Transverse colon (tissue), 4 donors: ENCODE measurements at regions not wholly inside any gene's neighbourhood (a gene's known extent, or its start where the extent isn't known, plus 50 kb on each side); places are given as distances from the start of the nearest gene placed in this dataset.

ENCODE experiments used
- DNase-seq: peaks from one replicate; pipeline ENCODE4 v3.0.0-alpha.2; 2019
- H3K27ac ChIP-seq, 4 donors: fragments of 200-600 bp; sonication (generic); 2 replicates each; pipeline ENCODE4 v1.5.1; 2016 to 2018; ENCODE audit warnings: inconsistent platforms in 4 of 4
- H3K27me3 ChIP-seq: fragments of 200-600 bp; sonication (generic); 2 replicates; pipeline ENCODE4 v1.5.1; 2017; ENCODE audit warnings: inconsistent platforms
- H3K36me3 ChIP-seq, 4 donors: fragments of 200-600 bp; sonication (generic); 2 replicates each; pipeline ENCODE4 v1.5.1; 2017 to 2019; ENCODE audit warnings: inconsistent platforms in 4 of 4
- H3K4me1 ChIP-seq, 4 donors: fragments of 200-600 bp; sonication (generic); 2 replicates each; pipeline ENCODE4 v1.5.1; 2017 to 2020; ENCODE audit warnings: inconsistent platforms in 4 of 4
- H3K4me3 ChIP-seq, 4 donors: fragments of 200-600 bp; sonication (generic); 1 replicate in 1 of 4; 2 replicates in 3 of 4; pipeline versions ENCODE4 v1.5.1 to v1.6.1; 2017 to 2019; ENCODE audit warnings: inconsistent platforms in 4 of 4
- H3K9me3 ChIP-seq, 2 donors: fragments of 200-600 bp; sonication (generic); 2 replicates each; pipeline ENCODE4 v1.5.1; 2017 to 2019; ENCODE audit warnings: inconsistent platforms in 2 of 2
- EP300 ChIP-seq: sonication (generic); formaldehyde crosslinking; IDR thresholded peaks from one replicate; pipeline ENCODE4 v1.6.1; 2017; ENCODE audit warnings: antibody characterized with exemption, low read depth
- POLR2A ChIP-seq: fragments of 450-650 bp; IDR thresholded peaks from one replicate; pipeline ENCODE4 v1.6.1; 2016; ENCODE audit warnings: antibody characterized with exemption, mild to moderate bottlenecking, moderate library complexity
- POLR2AphosphoS5 ChIP-seq, 3 donors: sonication (generic); formaldehyde crosslinking; IDR thresholded peaks; one replicate each; pipeline ENCODE4 v1.6.1; 2016; ENCODE audit warnings: antibody characterized with exemption in 3 of 3
- WGBS, 2 donors: methylation state at CpG; one replicate each; pipeline ENCODE4 v1.1.5; 2018; ENCODE audit warnings: low coverage in 1 of 2; 5-methylcytosine and 5-hydroxymethylcytosine counted together
- in situ Hi-C, 4 donors: fragments of 200-750 bp; cut with MboI; loops; one replicate each; pipeline versions ENCODE4 v1.15.0 to v1.15.1; 2017; ENCODE audit warnings: low sequenced_read_pairs in 3 of 4, low pct_ligation_motif_present in 1 of 4, low pct_unique_long_range_greater_than_20kb in 1 of 4
- intact Hi-C: fragments of 100-400 bp; cut with DNase I; formaldehyde crosslinking; loops from one replicate; pipeline ENCODE4 v1.15.1; 2023; ENCODE audit warnings: low total_unique reads
- TF ChIP-seq, protein P1 (sequence below), 5 experiments: fragments of 200-600 bp in 3 of 5; fragments of 450-650 bp in 2 of 5; sonication (generic) in 3 of 5; IDR thresholded peaks; 1 replicate in 2 of 5; 2 replicates in 3 of 5; pipeline ENCODE4 v1.5.1; 2016 to 2017; ENCODE audit warnings: antibody characterized with exemption in 5 of 5, inconsistent platforms in 3 of 5, mild to moderate bottlenecking in 2 of 5, moderate library complexity in 1 of 5

DNA sequence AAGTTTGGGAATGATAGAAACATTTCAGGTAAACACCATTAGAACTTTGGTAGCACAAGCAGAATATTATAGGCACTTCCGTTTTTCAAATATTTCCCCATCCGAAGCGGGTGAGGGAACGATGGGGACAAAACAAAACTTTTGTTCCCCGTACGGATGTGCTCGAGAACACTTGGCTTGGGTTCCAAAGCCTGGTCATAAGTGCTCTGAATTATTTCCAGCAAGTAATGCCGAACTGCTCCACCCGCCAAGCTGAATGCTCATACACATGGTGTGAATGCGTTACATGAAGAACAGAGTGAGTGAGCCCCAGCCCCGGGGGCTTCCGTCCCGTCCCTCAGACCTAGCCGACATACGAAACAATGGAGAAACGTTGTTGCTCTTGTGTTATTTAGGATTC, 438.2 kb upstream of the ARRDC4 start:
- H3K4me3 ChIP-seq: peak overlapping the region in 1 of 4 donors; percentile 20
- no peaks in the 10 kb centered on the region for H3K4me1 ChIP-seq
- no peaks in the 10 kb centered on the region for H3K36me3 ChIP-seq
- no peaks in the 10 kb centered on the region for H3K27me3 ChIP-seq
- 71 to 78% methylated on average over 9 to 16 of the region's 16 CpGs for WGBS, 2 donors
- in situ Hi-C loops: no loop called here
- no peak overlapping the region for H3K27ac ChIP-seq
- DNase-seq: no peak
- intact Hi-C loops: no loop called here
- no peaks in the 10 kb centered on the region for H3K9me3 ChIP-seq
- TF ChIP-seq EP300 (no peak), POLR2AphosphoS5 (IDR thresholded peaks at IDR 0.05) (no peak), POLR2A (no peak)
- TF ChIP-seq, protein P1, sequence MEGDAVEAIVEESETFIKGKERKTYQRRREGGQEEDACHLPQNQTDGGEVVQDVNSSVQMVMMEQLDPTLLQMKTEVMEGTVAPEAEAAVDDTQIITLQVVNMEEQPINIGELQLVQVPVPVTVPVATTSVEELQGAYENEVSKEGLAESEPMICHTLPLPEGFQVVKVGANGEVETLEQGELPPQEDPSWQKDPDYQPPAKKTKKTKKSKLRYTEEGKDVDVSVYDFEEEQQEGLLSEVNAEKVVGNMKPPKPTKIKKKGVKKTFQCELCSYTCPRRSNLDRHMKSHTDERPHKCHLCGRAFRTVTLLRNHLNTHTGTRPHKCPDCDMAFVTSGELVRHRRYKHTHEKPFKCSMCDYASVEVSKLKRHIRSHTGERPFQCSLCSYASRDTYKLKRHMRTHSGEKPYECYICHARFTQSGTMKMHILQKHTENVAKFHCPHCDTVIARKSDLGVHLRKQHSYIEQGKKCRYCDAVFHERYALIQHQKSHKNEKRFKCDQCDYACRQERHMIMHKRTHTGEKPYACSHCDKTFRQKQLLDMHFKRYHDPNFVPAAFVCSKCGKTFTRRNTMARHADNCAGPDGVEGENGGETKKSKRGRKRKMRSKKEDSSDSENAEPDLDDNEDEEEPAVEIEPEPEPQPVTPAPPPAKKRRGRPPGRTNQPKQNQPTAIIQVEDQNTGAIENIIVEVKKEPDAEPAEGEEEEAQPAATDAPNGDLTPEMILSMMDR (IDR thresholded peaks at IDR 0.05): no peak

DNA sequence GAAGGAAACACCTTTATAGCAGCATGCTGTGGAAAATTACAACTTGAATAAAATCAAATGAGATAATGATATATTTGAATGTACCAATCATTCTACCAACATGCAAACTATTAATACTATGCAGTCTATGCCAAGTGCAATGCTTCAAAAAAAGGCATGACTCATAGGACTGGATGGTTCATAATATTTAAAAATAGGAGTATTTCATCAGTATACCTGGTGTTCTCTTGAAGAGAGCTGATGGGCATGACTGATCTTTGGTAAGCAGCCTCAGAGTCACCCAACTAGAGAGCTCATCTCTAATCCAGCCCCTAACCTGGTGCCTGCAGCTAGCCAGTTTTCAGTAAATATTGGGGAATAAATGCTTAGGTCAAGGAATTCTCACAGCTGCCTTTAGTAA, 434.7 kb upstream of the ARRDC4 start:
- TF ChIP-seq, protein P1 (IDR thresholded peaks at IDR 0.05): no peak
- TF ChIP-seq EP300: no peak
- TF ChIP-seq POLR2AphosphoS5 (IDR thresholded peaks at IDR 0.05): no peak
- no peak for TF ChIP-seq POLR2A
- in situ Hi-C loops: no loop called here
- no peak for DNase-seq
- H3K36me3 ChIP-seq: no peaks in the 10 kb centered on the region
- intact Hi-C loops: no loop called here
- no peak overlapping the region for H3K27ac ChIP-seq
- H3K4me3 ChIP-seq: no peak overlapping the region
- no peaks in the 10 kb centered on the region for H3K27me3 ChIP-seq
- no peaks in the 10 kb centered on the region for H3K4me1 ChIP-seq
- H3K9me3 ChIP-seq: no peaks in the 10 kb centered on the region

DNA sequence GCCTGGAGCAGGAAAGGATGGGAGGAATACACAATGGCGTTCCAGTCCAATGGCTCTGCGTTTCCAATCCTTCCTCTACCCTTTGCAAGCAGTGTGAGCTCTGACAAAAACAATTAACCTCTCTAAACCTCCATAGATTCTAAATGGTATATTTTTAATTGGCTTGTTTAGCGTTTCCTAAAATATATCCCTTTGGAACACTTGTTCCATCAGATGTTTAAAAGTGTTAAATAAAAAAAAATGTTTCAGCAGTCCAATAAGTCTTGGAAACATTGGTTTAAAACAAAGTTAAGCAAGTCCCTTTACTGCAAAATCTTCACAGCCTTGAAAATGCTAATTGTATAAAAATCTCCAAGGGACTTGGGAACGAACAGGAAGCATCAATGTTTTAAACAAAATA, 432.3 kb upstream of the ARRDC4 start:
- in situ Hi-C loops (no loop called here), intact Hi-C loops (no loop called here)
- H3K36me3 ChIP-seq: no peaks in the 10 kb centered on the region
- no peak overlapping the region for H3K4me3 ChIP-seq
- H3K9me3 ChIP-seq: no peaks in the 10 kb centered on the region
- H3K27ac ChIP-seq: no peak overlapping the region
- TF ChIP-seq POLR2A (no peak), EP300 (no peak), POLR2AphosphoS5 (IDR thresholded peaks at IDR 0.05) (no peak)
- TF ChIP-seq, protein P1 (IDR thresholded peaks at IDR 0.05): no peak
- no peaks in the 10 kb centered on the region for H3K27me3 ChIP-seq
- H3K4me1 ChIP-seq: no peaks in the 10 kb centered on the region
- 72 to 85% methylated on average over 4 of the region's 4 CpGs for WGBS, 2 donors
- DNase-seq: no peak

DNA sequence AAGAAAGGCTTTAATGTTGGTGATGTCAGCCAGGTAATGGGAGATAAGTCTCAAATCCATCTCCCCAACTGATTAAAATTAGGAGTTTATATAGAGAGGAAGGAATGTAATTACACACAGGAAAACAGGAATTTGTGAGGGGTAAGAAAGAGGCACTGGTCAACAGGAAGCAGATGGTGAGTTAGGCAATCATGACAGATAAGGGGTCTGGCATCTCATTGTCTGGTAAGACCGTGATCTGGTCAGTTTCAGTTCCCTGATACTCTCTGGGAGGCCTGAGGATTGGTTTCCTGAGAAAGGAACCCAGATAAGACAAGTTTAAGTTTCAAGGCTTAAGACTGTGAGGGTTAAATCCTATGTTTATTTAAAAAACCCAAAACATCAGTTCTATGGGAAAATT, 414.7 kb upstream of the ARRDC4 start:
- no peak for TF ChIP-seq EP300
- TF ChIP-seq, protein P1 (IDR thresholded peaks at IDR 0.05): no peak
- no peak for TF ChIP-seq POLR2A
- TF ChIP-seq POLR2AphosphoS5 (IDR thresholded peaks at IDR 0.05): no peak
- Histone ChIP-seq H3K27me3 (no peaks in the 10 kb centered on the region), H3K4me1 (no peaks in the 10 kb centered on the region), H3K4me3 (no peak overlapping the region), H3K36me3 (no peaks in the 10 kb centered on the region), H3K27ac (no peak overlapping the region), H3K9me3 (peaks cover 0 to 8% of the 10 kb centered on the region in 2 donors)
- intact Hi-C loops (no loop called here), in situ Hi-C loops (no loop called here)
- WGBS, 2 donors: 43 to 57% methylated on average over 1 of the region's 1 CpG
- no peak for DNase-seq
